Gastroesophageal sphincter (tissue), 4 donors: ENCODE measurements at regions not wholly inside any gene's neighbourhood (a gene's known extent, or its start where the extent isn't known, plus 50 kb on each side); places are given as distances from the start of the nearest gene placed in this dataset.

Source experiments
- ATAC-seq: fragments of 150-250 bp; one replicate; pipeline ENCODE4 v1.9.1; 2016; ENCODE audit warnings: mild to moderate bottlenecking, moderate library complexity
- H3K27ac ChIP-seq, 4 donors: fragments of 200-600 bp; sonication (generic) in 3 of 4; 1 replicate in 3 of 4; 2 replicates in 1 of 4; pipeline ENCODE4 v1.5.1; 2016 to 2019
- H3K27me3 ChIP-seq: fragments of 200-600 bp; sonication (generic); one replicate; pipeline ENCODE4 v1.5.1; 2019
- H3K36me3 ChIP-seq, 2 donors: fragments of 200-600 bp; sonication (generic); one replicate each; pipeline ENCODE4 v1.5.1; 2019; ENCODE audit warnings: control low read depth in 1 of 2
- H3K4me1 ChIP-seq, 3 donors: fragments of 200-600 bp; sonication (generic); 1 replicate in 2 of 3; 2 replicates in 1 of 3; pipeline ENCODE4 v1.5.1; 2016 to 2019; ENCODE audit warnings: control low read depth in 2 of 3
- H3K4me3 ChIP-seq, 2 donors: fragments of 200-600 bp; sonication (generic); one replicate each; pipeline ENCODE4 v1.5.1; 2019; ENCODE audit warnings: mild to moderate bottlenecking in 1 of 2, moderate library complexity in 1 of 2
- H3K9me3 ChIP-seq, 3 donors: fragments of 200-600 bp; sonication (generic); one replicate each; pipeline ENCODE4 v1.5.1; 2017 to 2019; ENCODE audit warnings: control low read depth in 2 of 3
- CTCF ChIP-seq, 4 experiments: fragments of 200-600 bp in 2 of 4; fragments of 450-650 bp in 2 of 4; sonication (generic) in 1 of 4; IDR thresholded peaks; one replicate each; pipeline ENCODE4 v1.5.1; 2017 to 2019; ENCODE audit warnings: antibody characterized with exemption in 4 of 4, mild to moderate bottlenecking in 2 of 4, moderate library complexity in 2 of 4
- EP300 ChIP-seq: sonication (generic); formaldehyde crosslinking; IDR thresholded peaks from one replicate; pipeline ENCODE4 v1.6.1; 2017; ENCODE audit warnings: antibody characterized with exemption, mild to moderate bottlenecking
- POLR2A ChIP-seq, 2 donors: fragments of 450-650 bp; IDR thresholded peaks; one replicate each; pipeline ENCODE4 v1.6.1; 2017; ENCODE audit warnings: antibody characterized with exemption in 2 of 2, mild to moderate bottlenecking in 2 of 2, moderate library complexity in 1 of 2
- POLR2AphosphoS5 ChIP-seq: sonication (generic); formaldehyde crosslinking; IDR thresholded peaks from one replicate; pipeline ENCODE4 v1.6.1; 2017; ENCODE audit warnings: antibody characterized with exemption
- whole genome bisulfite sequencing, 2 donors: methylation state at CpG; one replicate each; pipeline ENCODE4 v1.1.5; 2018; ENCODE audit warnings: low coverage in 1 of 2; 5-methylcytosine and 5-hydroxymethylcytosine counted together

GRCh38 chr4:108431986-108432385 is 188.4 kb upstream of the RPL34 start:
- ATAC-seq, result no peak
- WGBS, 2 donors, result 71 to 75% methylated on average over 1 of the region's 1 CpG

GRCh38 chr4:108430921-108431320 is 189.5 kb upstream of the RPL34 start:
- WGBS, 2 donors, result 78 to 88% methylated on average over 3 of the region's 3 CpGs
- TF ChIP-seq POLR2A (IDR thresholded peaks at IDR 0.05) (no peak), POLR2AphosphoS5 (no peak), CTCF (IDR thresholded peaks at IDR 0.05) (no peak), EP300 (no peak)

More at GRCh38 chr4:108431986-108432385, 188.4 kb upstream of the RPL34 start:
- Histone ChIP-seq H3K4me1 (no peaks in the 10 kb centered on the region), H3K36me3 (no peaks in the 10 kb centered on the region), H3K4me3 (no peak overlapping the region), H3K9me3 (no peaks in the 10 kb centered on the region), H3K27me3 (no peaks in the 10 kb centered on the region), H3K27ac (no peak overlapping the region)
- TF ChIP-seq EP300 (no peak), CTCF (IDR thresholded peaks at IDR 0.05) (no peak), POLR2AphosphoS5 (no peak), POLR2A (IDR thresholded peaks at IDR 0.05) (no peak)

GRCh38 chr4:108429662-108430061 is 190.7 kb upstream of the RPL34 start:
- 40 to 100% methylated on average over 1 of the region's 1 CpG for WGBS, 2 donors
- Histone ChIP-seq H3K27me3 (no peaks in the 10 kb centered on the region), H3K4me1 (no peaks in the 10 kb centered on the region), H3K9me3 (no peaks in the 10 kb centered on the region), H3K27ac (no peak overlapping the region), H3K36me3 (no peaks in the 10 kb centered on the region), H3K4me3 (no peak overlapping the region)
- ATAC-seq, result no peak
- TF ChIP-seq CTCF (IDR thresholded peaks at IDR 0.05), result no peak
- TF ChIP-seq EP300, result no peak
- no peak for TF ChIP-seq POLR2A (IDR thresholded peaks at IDR 0.05)
- TF ChIP-seq POLR2AphosphoS5, result no peak

More at GRCh38 chr4:108430921-108431320, 189.5 kb upstream of the RPL34 start:
- no peak for ATAC-seq
- no peaks in the 10 kb centered on the region for H3K4me1 ChIP-seq
- no peaks in the 10 kb centered on the region for H3K9me3 ChIP-seq
- H3K36me3 ChIP-seq, result no peaks in the 10 kb centered on the region
- H3K4me3 ChIP-seq, result no peak overlapping the region
- H3K27me3 ChIP-seq, result no peaks in the 10 kb centered on the region
- no peak overlapping the region for H3K27ac ChIP-seq

- no peak for TF ChIP-seq POLR2A (IDR thresholded peaks at IDR 0.05)
- TF ChIP-seq CTCF (IDR thresholded peaks at IDR 0.05), result no peak
- TF ChIP-seq POLR2AphosphoS5, result no peak
- no peak for TF ChIP-seq EP300
- Histone ChIP-seq H3K27ac (no peak overlapping the region), H3K4me1 (no peaks in the 10 kb centered on the region), H3K36me3 (no peaks in the 10 kb centered on the region), H3K4me3 (no peak overlapping the region), H3K27me3 (no peaks in the 10 kb centered on the region), H3K9me3 (no peaks in the 10 kb centered on the region)
- ATAC-seq, result no peak
- 77 to 84% methylated on average over 2 to 3 of the region's 3 CpGs for WGBS, 2 donors
Measured at GRCh38 chr4:108428923-108429322, 191.5 kb upstream of the RPL34 start.

GRCh38 chr4:108427946-108428485 is 192.4 kb upstream of the RPL34 start:
- H3K27me3 ChIP-seq, result no peaks in the 10 kb centered on the region
- no peak overlapping the region for H3K27ac ChIP-seq
- no peaks in the 10 kb centered on the region for H3K9me3 ChIP-seq
- no peak overlapping the region for H3K4me3 ChIP-seq
- WGBS, 2 donors, result 78 to 83% methylated on average over 2 of the region's 2 CpGs
- no peaks in the 10 kb centered on the region for H3K4me1 ChIP-seq
- no peaks in the 10 kb centered on the region for H3K36me3 ChIP-seq
- ATAC-seq, result no peak
- TF ChIP-seq POLR2A (IDR thresholded peaks at IDR 0.05), result no peak
- no peak for TF ChIP-seq CTCF (IDR thresholded peaks at IDR 0.05)
- no peak for TF ChIP-seq EP300
- no peak for TF ChIP-seq POLR2AphosphoS5
